ENCODE measurements at regions not wholly inside any gene's neighbourhood (a gene's known extent, or its start where the extent isn't known, plus 50 kb on each side); places are given as distances from the start of the nearest gene placed in this dataset.
A peak's percentile ranks its signal among the peaks of the same experiment; 100 is the strongest.

DNA sequence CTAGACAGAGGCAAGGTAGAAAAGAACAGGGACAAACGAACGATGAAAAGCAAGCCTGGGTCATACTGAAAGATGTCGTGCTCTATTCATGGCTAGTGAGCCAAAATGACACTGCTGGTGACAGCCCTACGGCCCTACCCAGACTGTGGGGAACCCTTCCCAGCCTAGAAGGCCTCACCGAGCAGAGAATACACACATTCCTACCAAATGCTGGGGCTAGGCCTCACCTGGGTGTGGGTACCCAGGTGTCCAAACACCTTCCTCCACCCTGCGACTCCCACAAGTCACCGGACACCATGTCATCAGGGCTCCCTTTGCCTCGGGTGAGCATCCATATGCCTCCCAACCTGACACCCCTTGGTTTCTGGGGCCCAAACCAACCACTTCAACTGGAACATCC, 85.3 kb upstream of the DOCK9 start:
- Histone ChIP-seq H3K27ac (ENCODE audit: low read length) (peak overlapping the region; percentile 60), H3K36me3 (ENCODE audit: control insufficient read depth, insufficient read depth, low read length) (no peaks in the 10 kb centered on the region), H3K27me3 (ENCODE audit: control insufficient read depth, insufficient read depth, low read length) (peaks cover 2% of the 10 kb centered on the region), H3K9me3 (replicated peaks; ENCODE audit: control insufficient read depth, low read depth, low read length) (no peaks in the 10 kb centered on the region), H3K4me3 (ENCODE audit: low read length) (no peak overlapping the region), H3K4me1 (ENCODE audit: control insufficient read depth, insufficient read depth, low read length) (peaks cover 16% of the 10 kb centered on the region)
- DNase-seq: no peak
- 86% methylated on average over 8 of the region's 8 CpGs for WGBS (ENCODE audit: insufficient coverage)

DNA sequence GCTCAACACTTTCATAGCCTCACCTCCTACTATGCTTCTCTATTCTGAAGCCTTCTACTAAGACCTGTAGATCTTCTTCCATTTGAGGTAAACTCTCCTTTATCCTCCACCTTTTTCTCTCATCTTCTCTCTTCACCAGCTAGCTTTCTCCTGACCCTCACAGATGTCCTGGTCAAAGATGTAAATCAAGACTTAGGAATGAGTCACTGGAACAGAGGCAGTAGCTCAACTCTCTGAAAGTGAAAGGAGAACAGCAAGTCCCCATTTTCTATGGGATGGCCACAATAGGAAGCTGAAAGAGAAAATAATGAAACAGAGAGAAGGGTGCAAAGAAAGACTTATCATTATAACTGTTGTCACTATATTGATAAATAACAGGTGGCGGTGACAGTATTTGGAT, 86.1 kb upstream of the DOCK9 start:
- Histone ChIP-seq H3K9me3 (replicated peaks; ENCODE audit: control insufficient read depth, low read depth, low read length) (no peaks in the 10 kb centered on the region), H3K4me1 (ENCODE audit: control insufficient read depth, insufficient read depth, low read length) (peaks cover 16% of the 10 kb centered on the region), H3K27ac (ENCODE audit: low read length) (no peak overlapping the region), H3K4me3 (ENCODE audit: low read length) (no peak overlapping the region), H3K27me3 (ENCODE audit: control insufficient read depth, insufficient read depth, low read length) (peaks cover 2% of the 10 kb centered on the region), H3K36me3 (ENCODE audit: control insufficient read depth, insufficient read depth, low read length) (no peaks in the 10 kb centered on the region)
- no CpG with 5 or more reads among the region's 1 CpG for WGBS (ENCODE audit: insufficient coverage)
- no peak for DNase-seq

- no peaks in the 10 kb centered on the region for H3K36me3 ChIP-seq (ENCODE audit: control insufficient read depth, insufficient read depth, low read length)
- no peak overlapping the region for H3K4me3 ChIP-seq (ENCODE audit: low read length)
- WGBS (ENCODE audit: insufficient coverage): no CpG with 5 or more reads among the region's 5 CpGs
- no peak overlapping the region for H3K27ac ChIP-seq (ENCODE audit: low read length)
- no peaks in the 10 kb centered on the region for H3K9me3 ChIP-seq (replicated peaks; ENCODE audit: control insufficient read depth, low read depth, low read length)
- peaks cover 16% of the 10 kb centered on the region for H3K4me1 ChIP-seq (ENCODE audit: control insufficient read depth, insufficient read depth, low read length)
- peak; percentile 39 for DNase-seq
- H3K27me3 ChIP-seq (ENCODE audit: control insufficient read depth, insufficient read depth, low read length): peaks cover 2% of the 10 kb centered on the region
Observed at GRCh38 chr13:99064624-99065234, 86.9 kb upstream of the DOCK9 start.

GRCh38 chr13:99065235-99066015, 87.6 kb upstream of the DOCK9 start:
- Histone ChIP-seq H3K4me3 (ENCODE audit: low read length) (no peak overlapping the region), H3K36me3 (ENCODE audit: control insufficient read depth, insufficient read depth, low read length) (no peaks in the 10 kb centered on the region), H3K9me3 (replicated peaks; ENCODE audit: control insufficient read depth, low read depth, low read length) (no peaks in the 10 kb centered on the region), H3K27ac (ENCODE audit: low read length) (no peak overlapping the region), H3K4me1 (ENCODE audit: control insufficient read depth, insufficient read depth, low read length) (peaks cover 16% of the 10 kb centered on the region), H3K27me3 (ENCODE audit: control insufficient read depth, insufficient read depth, low read length) (peaks cover 2% of the 10 kb centered on the region)
- 95% methylated on average over 4 of the region's 7 CpGs for WGBS (ENCODE audit: insufficient coverage)
- no peak for DNase-seq

GRCh38 chr13:99066219-99066618, 88.4 kb upstream of the DOCK9 start:
- Histone ChIP-seq H3K27me3 (ENCODE audit: control insufficient read depth, insufficient read depth, low read length) (peaks cover 2% of the 10 kb centered on the region), H3K4me3 (ENCODE audit: low read length) (no peak overlapping the region), H3K27ac (ENCODE audit: low read length) (no peak overlapping the region), H3K4me1 (ENCODE audit: control insufficient read depth, insufficient read depth, low read length) (peaks cover 16% of the 10 kb centered on the region), H3K36me3 (ENCODE audit: control insufficient read depth, insufficient read depth, low read length) (no peaks in the 10 kb centered on the region), H3K9me3 (replicated peaks; ENCODE audit: control insufficient read depth, low read depth, low read length) (no peaks in the 10 kb centered on the region)
- WGBS (ENCODE audit: insufficient coverage): no CpG with 5 or more reads among the region's 1 CpG
- DNase-seq: no peak

DNA sequence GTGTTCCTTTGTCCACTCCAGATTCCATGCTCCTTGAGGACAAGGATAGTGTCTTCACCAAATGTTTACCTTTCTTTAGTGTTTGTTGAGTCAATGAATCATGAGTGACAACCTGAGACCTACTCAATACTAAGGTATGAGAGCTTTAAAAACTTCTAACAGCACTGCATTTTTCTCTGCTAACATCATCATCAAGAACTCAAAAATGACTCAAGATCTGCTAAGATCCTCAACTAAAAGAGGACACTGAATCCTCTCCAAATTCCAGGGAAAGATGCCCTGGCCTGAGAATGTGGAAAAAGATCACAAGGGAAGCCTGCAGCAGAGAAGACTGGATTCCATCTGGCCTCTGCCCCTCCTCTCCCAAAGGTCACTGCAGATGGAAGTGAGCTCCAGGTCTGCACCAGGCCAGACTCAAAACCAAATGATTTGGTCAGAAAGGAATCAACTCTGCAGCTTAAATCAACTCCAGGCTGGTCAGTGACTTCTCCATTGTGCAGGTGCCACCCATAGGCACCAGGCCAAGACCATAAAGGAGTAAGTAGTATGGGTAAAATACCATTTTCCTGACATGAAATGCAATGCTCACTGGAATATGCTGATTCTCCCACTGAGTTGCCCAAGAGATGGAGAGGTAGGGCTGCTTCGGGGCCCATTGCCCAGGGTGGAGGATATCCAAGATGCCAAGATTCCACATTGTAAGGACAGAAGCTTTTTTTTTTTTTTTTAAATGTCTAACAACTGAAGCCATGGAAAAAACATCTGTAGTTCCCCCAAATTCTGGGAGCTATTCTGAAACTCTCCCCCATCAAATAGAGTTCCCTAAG, 89.5 kb upstream of the DOCK9 start:
- Histone ChIP-seq H3K4me1 (ENCODE audit: control insufficient read depth, insufficient read depth, low read length) (peaks cover 13% of the 10 kb centered on the region), H3K27me3 (ENCODE audit: control insufficient read depth, insufficient read depth, low read length) (no peaks in the 10 kb centered on the region), H3K36me3 (ENCODE audit: control insufficient read depth, insufficient read depth, low read length) (no peaks in the 10 kb centered on the region), H3K9me3 (replicated peaks; ENCODE audit: control insufficient read depth, low read depth, low read length) (no peaks in the 10 kb centered on the region), H3K4me3 (ENCODE audit: low read length) (no peak overlapping the region), H3K27ac (ENCODE audit: low read length) (no peak overlapping the region)
- no CpG with 5 or more reads among the region's 1 CpG for WGBS (ENCODE audit: insufficient coverage)
- no peak for DNase-seq

DNA sequence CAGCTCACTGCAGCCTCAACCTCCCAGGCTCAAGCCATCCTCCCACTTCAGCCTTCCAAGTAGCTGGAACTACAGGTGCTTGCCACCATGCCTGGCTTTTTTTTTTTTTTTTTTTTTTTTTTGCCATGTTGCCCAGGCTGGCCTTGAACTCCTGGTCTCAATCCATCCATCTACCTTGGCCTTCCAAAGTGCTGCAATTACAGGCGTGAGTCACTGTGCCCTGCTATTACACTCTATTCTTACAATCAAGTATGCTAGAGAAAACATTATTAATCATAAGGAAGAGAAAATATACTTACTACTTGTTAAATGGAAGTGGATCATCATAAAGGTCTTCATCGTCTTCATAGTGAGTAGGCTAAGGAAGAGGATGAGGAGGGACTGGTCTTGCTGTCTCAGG, 93.3 kb upstream of the DOCK9 start:
- Histone ChIP-seq H3K9me3 (replicated peaks; ENCODE audit: control insufficient read depth, low read depth, low read length) (peaks cover 3% of the 10 kb centered on the region), H3K36me3 (ENCODE audit: control insufficient read depth, insufficient read depth, low read length) (no peaks in the 10 kb centered on the region), H3K27me3 (ENCODE audit: control insufficient read depth, insufficient read depth, low read length) (no peaks in the 10 kb centered on the region), H3K27ac (ENCODE audit: low read length) (no peak overlapping the region), H3K4me1 (ENCODE audit: control insufficient read depth, insufficient read depth, low read length) (no peaks in the 10 kb centered on the region), H3K4me3 (ENCODE audit: low read length) (no peak overlapping the region)
- WGBS (ENCODE audit: insufficient coverage): no CpG with 5 or more reads among the region's 2 CpGs
- no peak for DNase-seq

DNA sequence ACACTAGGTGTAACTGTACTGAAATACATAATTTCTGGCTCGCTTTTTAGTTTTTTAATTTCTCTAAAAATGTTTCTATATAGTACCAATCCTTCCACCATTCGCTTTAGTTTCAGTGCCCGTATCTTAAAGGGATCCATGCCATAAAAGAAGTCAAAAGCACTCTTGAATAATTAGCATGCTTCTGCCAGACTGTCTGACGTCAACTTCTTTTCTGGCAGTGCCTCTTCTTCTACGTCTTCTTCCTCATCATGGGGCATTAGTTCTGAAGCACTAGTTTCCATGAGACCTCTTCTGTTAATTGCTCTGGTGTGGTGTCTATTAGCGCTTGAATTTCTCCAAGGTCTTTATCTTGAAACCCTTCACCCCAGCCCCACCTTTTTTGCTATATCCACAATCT, 93.8 kb upstream of the DOCK9 start:
- Histone ChIP-seq H3K4me3 (ENCODE audit: low read length) (no peak overlapping the region), H3K4me1 (ENCODE audit: control insufficient read depth, insufficient read depth, low read length) (no peaks in the 10 kb centered on the region), H3K9me3 (replicated peaks; ENCODE audit: control insufficient read depth, low read depth, low read length) (peaks cover 3% of the 10 kb centered on the region), H3K27me3 (ENCODE audit: control insufficient read depth, insufficient read depth, low read length) (no peaks in the 10 kb centered on the region), H3K27ac (ENCODE audit: low read length) (no peak overlapping the region), H3K36me3 (ENCODE audit: control insufficient read depth, insufficient read depth, low read length) (no peaks in the 10 kb centered on the region)
- DNase-seq: no peak
- WGBS (ENCODE audit: insufficient coverage): 78% methylated on average over 4 of the region's 6 CpGs

DNA sequence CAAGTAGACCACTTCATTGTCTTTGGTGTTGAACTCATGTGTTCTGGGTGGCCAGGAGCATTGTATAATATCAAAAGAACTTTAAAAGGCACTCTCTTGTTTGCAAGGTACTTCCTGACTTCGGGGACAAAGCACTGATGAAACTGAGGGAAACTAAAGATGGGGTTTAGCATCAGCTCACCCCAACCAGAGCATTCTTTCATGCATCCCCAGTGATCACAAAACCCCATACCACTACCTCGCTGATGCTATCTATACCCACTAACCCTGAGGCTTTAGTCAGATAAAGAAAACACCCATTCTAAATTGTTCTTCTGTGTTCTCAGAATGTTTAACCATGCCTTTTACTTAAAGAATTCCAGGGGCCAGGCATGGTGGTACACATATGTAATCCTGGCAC, 94.5 kb upstream of the DOCK9 start:
- Histone ChIP-seq H3K9me3 (replicated peaks; ENCODE audit: control insufficient read depth, low read depth, low read length) (peaks cover 3% of the 10 kb centered on the region), H3K4me3 (ENCODE audit: low read length) (no peak overlapping the region), H3K27ac (ENCODE audit: low read length) (no peak overlapping the region), H3K27me3 (ENCODE audit: control insufficient read depth, insufficient read depth, low read length) (no peaks in the 10 kb centered on the region), H3K4me1 (ENCODE audit: control insufficient read depth, insufficient read depth, low read length) (no peaks in the 10 kb centered on the region), H3K36me3 (ENCODE audit: control insufficient read depth, insufficient read depth, low read length) (no peaks in the 10 kb centered on the region)
- no peak for DNase-seq
- WGBS (ENCODE audit: insufficient coverage): 86% methylated on average over 1 of the region's 2 CpGs

DNA sequence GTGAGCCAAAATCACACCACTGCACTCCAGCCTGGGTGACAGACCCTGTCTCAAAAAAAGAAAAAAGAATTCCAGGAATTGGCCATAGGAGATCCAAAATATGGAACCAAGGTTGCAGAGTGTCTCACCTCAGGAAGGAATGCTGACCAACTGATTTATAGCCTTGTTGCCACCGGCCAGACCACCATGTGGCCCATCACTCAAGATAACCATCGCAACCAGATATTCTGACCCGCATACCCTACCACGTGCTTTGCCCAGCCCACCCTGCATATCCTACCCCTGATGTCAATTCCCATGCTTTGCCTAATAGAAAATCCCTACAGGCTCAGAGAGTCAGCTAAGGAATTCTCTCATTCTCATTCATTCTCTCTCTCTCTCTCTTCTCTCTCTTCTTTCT, 95.1 kb upstream of the DOCK9 start:
- H3K9me3 ChIP-seq (replicated peaks; ENCODE audit: control insufficient read depth, low read depth, low read length): peaks cover 3% of the 10 kb centered on the region
- H3K4me3 ChIP-seq (ENCODE audit: low read length): no peak overlapping the region
- H3K4me1 ChIP-seq (ENCODE audit: control insufficient read depth, insufficient read depth, low read length): no peaks in the 10 kb centered on the region
- WGBS (ENCODE audit: insufficient coverage): 74% methylated on average over 4 of the region's 4 CpGs
- no peak overlapping the region for H3K27ac ChIP-seq (ENCODE audit: low read length)
- H3K27me3 ChIP-seq (ENCODE audit: control insufficient read depth, insufficient read depth, low read length): peaks cover 3% of the 10 kb centered on the region
- no peaks in the 10 kb centered on the region for H3K36me3 ChIP-seq (ENCODE audit: control insufficient read depth, insufficient read depth, low read length)
- DNase-seq: no peak
